ENCODE measurements at regions not wholly inside any gene's neighbourhood (a gene's known extent, or its start where the extent isn't known, plus 50 kb on each side); places are given as distances from the start of the nearest gene placed in this dataset.
"Not testable (repeated sequence)": the region's sequence is repeated elsewhere in the genome, so short reads cannot be mapped to it uniquely, and the experiment has no call there.

- DNase-seq, result no peak
These were observed 354.0 kb upstream of the ADAMTS5 start for GRCh38 chr21:27320868-27321267.

DNA sequence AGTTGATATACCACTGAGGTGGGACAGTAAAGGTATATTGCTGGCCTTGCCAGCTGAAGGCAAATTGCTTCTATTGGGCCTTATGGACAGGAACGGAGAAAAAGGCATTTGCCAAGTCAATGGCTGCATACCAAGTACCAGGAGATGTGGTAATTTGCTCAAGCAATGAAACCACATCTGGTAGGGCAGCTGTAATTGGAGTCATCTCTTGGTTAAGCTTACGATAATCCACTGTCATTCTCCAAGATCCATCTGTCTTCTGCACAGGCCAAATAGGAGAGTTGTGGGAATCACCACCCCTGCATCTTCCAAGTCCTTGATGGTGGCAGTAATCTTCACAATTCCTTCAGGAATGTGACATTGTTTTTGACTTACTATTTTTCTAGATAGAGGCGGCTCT, 350.7 kb upstream of the ADAMTS5 start:
- not testable (repeated sequence) for DNase-seq

DNA sequence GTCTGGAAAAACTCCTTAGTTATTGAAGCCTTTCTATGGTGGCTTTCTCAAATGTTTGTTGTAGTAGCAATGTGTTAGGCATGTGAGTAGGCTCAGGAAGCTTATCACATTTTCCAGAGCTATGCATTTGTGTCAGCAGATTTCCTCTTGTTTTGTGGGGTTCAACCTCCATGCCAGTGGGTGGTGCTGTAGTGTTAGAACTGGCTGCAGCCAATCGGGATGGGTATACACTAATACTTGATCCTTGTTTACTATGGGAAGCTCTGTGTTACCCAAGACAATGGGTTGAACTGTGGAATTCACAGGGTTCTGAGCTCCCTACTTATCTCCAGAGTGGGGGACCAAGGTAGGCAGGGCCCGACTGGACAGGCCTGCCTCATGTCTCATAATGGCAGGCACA, 348.5 kb upstream of the ADAMTS5 start:
- DNase-seq, result no peak

GRCh38 chr21:27314131-27314530, 347.2 kb upstream of the ADAMTS5 start:
- DNase-seq, result no peak

DNA sequence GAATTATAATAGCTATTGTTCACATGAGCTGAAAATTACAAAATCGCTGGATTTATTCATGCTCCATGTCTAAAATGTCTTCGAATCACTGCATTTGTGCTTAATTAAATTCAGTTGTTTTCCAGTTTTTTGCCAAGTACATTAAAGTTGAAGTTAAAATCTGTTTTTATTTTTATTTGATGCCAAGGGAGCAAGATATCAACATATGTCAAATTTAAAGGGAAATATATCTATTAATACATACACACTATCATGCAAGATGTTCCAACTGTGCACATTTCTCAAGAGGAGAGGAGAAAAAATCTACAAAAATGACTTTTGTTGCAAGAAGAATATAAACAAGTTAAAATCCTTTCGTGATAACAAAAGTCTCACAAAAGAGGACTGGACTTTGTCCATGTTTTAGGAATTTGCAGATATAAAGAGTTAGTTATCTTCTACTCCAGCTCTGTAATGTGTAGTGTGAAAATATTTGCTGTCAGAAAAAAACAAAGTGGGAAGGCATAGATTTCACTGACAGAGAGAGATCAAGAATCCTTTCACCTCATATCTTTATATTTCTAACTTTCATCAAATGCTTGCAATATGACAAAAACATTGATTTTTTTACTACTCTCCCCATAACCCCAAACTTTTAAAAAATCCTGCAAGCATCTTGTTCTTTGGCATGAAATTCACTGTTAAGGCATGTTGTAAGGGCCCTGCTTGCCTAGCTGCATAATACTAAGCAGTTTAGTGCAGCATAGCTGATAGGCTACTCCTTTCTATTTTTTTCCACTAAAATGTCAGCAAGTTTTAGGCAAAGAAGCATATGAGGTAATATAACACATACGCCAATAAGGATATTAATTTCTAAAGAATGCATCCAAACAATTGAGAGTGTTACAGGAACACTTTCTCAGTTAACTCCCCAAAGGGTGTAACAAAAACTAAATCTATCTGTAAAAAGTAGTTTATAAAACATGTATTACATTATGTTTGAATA, 340.2 kb upstream of the ADAMTS5 start:
- no peak for DNase-seq

DNA sequence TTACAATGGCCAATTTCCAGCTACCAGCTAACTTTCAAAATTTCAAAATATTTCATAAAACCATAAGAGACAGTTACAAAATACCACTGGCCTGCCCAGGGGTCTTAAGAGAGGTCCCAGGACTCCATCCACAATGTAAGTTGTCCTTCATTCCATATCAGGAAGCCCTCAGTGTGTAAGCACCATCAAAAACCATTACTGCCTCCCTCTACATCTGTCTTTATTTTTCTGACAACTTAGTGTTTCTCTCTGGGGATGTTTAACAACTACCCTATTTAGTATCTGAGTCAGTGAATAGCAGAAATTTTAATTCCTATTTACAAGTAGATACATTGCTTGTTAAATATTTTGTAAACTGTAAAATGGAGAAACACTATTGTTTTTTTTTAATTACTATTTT, 339.3 kb upstream of the ADAMTS5 start:
- no peak for DNase-seq

DNA sequence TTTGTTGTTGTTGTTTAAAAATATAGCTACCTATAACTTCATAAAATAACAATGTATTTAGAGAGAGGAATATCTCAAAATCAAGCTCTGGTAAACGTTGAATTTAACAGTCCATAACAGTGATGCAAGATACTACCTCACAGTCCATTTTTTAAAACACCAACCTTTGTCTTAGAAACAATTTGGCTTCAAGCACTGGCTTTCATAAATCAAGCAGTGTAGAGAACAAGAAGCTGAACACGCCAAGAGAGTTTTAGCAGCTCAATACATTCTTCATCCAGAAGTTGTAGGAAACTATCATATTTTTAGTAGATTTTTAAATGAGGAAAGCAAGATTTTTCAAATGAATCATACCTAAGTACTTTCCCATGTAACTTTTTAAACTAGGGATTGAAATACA, 334.3 kb upstream of the ADAMTS5 start:
- no peak for DNase-seq

DNA sequence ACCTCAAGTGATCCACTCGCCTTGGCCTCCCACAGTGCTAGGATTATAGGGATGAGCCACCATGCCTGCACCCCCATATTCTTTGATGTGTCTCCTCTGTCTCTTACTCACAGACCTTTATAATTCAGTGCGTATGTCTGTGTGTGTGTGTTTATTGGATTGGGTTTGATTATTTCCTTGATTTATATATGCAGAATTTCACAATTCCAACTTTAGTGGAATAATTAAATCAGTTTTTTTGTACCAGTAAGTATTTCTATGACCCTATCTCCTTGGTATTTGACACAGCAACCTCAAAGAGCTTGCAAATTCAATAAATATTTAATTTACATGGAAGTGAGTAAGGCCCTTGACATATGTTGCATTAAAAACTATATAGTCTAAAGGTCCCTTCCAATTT, 333.9 kb upstream of the ADAMTS5 start:
- no peak for DNase-seq

DNA sequence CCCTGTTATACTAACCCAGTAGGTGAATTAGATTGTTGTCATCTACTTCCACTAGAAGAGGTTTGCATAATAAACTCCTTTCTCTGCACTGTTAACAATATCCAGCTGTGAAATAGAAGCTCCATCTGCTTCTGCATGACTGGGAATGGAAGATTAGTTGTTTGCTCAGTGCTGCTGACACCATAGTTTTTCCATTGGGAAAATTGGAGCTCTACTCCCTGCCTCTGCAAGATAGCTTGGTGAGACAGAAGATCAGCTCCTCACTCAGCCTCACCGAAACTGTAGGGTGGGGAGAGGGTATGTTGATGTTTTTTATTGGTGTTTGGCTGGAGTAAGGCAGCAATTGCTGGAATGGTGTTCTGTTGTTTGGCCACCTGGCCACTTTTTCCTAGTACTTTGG, 331.6 kb upstream of the ADAMTS5 start:
- DNase-seq, result no peak

GRCh38 chr21:27293239-27293638, 326.4 kb upstream of the ADAMTS5 start:
- no peak for DNase-seq

GRCh38 chr21:27292783-27293182, 325.9 kb upstream of the ADAMTS5 start:
- no peak for DNase-seq

DNA sequence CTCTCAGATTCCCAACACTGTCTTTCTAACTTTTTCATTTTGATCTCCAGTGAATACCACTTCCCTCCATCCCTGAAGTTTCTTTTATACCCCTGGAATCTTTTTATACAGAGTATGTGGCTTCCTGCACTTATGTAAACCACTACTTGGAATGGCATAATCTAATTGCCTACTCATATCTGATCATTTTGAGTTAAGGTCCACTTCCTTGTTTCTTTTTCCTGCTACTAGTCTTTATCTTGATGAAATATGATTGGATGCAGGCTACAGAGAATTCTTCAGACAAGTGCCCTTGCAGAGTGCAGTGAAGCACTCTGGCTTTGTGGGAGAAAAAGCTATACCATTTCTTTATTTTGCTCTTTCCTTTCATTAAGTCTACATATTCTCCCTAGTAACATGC, 325.3 kb upstream of the ADAMTS5 start:
- DNase-seq, result no peak

DNA sequence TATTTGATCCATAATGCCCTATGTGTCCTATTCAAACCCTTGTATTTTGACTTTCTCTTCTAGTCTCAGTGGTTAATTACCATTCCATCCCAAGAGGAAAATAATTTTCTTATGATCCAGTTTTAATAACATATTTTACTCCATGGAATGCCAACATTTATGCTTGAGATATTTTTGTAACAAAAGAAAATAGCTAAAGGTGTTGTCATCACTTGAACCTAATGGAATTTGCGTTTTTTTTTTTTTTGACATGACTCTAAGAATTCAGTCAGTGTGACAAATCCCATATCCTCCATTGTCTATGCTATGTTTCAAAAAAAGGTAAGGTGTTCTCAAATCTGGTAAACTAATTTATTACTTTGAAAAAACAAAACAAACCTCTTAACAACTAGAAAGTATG, 324.1 kb upstream of the ADAMTS5 start:
- no peak for DNase-seq

DNA sequence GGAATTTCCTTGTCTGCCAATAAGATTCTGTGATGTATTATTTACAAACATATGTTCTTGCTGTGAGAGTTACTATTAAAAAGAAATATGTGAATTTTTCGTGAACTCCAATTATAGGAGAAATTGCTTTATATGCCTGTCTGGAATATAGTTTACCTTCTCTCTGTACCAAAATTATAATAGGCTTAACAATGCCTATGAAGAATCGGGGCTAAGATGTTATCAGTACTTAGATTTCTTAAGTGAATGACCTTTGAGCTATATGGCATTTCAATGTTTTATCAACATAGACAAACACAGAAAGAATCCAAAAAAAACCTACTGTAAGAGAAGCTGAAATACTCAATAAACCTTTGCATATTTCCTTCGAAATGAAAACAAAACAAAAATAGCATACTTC, 323.1 kb upstream of the ADAMTS5 start:
- DNase-seq, result no peak

DNA sequence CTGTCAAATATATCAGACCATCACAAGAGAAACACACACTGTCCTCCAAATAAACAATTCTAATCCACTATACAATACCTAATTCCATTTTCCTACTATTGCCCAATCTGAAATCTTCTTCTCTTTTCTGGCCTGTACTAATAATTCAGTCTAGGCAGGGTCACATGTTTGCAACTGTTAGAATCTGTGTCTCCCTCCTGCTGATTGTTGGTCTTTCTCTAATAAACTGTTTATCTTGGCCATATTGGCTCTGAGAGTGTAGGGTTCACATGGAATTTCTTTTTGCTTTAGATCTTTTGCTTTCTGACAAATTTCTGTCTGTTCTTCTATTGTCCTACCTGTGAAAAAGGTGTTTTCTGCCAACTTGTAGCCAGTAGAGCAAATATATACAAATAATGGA, 319.9 kb upstream of the ADAMTS5 start:
- DNase-seq, result no peak

DNA sequence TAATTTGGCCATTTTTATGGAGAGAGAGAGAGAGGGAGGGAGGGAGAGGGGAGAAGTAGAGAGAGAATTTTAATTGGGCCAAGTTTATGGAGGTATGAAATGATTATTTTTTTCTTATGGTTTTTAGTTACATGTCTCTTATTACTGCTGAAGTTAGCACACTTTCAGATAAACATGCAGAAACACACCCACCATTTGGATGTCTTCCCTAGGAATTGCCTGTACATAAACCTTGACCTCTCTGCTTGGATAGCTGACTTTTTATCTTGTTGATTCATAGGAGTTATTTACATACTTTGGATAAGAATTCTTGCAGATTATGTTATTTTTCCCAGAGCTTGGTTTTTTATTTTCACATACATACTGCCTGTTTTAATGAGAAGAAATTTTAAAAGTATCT, 310.2 kb upstream of the ADAMTS5 start:
- no peak for DNase-seq

DNA sequence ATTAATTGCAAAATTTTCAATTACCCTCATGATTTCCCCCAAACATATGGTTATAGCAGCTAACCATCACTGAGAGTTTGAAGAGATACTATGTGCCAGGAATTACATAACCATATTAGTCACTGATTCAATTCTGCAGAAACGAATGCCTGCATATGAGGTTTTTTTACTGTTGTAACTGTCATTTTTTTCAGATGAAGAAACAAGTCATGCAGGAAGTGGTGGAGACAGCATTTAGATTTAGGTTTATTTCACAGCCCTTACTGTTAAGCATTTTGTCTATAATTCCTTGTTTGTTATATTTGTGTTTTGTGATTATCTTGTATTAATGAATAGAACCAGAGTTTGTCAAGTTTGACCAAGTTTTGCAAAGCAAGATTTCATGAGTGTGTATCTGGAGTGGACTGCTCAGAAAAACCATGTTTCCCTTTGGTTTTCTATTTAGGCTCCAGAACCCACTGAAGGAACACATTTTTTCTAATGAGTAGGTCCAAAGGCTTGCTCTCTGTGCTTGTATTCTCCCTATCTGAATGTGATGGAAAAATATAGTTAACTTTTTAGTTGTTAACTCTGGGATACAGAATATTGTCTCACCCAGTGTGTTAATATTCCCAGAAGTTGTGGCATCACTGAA, 308.5 kb upstream of the ADAMTS5 start:
- no peak for DNase-seq

DNA sequence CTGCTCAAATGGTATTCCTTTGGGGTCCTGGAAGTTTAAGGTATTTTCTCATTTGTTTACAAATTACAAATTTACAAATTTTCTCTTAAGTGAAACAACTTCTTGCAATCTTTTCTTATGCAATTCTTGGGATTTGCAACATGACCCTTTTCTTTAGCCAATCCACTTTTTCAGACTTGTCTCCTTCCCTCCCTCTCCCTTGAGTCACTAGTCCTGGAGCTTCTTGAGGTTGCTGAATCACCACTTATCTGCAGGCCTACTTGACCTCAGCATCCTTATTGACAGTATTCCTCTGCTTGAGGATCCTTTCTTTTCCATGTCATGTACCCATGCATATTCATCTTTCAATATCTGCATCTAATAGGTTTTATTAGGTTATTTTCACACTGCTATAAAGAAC, 302.8 kb upstream of the ADAMTS5 start:
- DNase-seq, result no peak

GRCh38 chr21:27268290-27268689, 301.4 kb upstream of the ADAMTS5 start:
- DNase-seq, result no peak

GRCh38 chr21:27265949-27266348, 299.1 kb upstream of the ADAMTS5 start:
- no peak for DNase-seq

DNA sequence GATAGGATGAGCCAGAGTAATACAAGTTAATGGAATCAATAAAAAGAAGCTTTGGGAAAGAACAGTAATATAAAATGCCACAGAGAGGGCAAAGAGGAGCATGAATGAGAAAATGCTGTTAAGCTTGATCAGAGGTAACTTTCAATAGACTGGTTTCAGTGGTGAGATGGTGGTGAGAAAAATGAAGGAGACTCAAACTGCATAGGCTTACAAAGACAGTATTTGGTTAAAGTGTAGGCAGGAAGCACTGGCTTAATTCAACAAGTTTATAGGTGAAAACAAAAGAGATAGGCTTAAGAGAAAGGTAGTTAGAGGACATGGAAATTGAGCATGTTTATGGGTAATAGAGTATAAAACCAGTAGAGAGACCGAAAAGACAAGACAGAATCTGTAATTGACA, 298.6 kb upstream of the ADAMTS5 start:
- no peak for DNase-seq

DNA sequence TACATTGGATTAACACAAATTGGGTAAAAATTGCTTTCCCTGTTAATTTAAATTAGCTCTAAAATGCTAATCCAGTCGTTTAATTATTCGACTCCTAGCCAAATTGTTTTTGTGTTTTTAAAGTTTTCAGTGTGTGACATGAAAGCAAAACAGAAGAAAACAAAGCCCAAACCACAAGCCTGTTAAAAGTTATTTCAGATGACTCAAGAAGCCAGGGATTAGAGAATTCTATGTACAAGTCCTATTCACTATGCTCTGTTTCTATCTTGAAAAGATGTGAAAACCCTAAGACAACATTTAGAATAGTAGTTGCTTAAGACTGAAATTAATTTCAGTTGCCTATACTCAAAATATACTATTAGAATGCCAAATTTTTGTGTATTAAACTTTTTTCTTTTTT, 294.8 kb upstream of the ADAMTS5 start:
- DNase-seq, result no peak

- no peak for DNase-seq
These were observed 293.8 kb upstream of the ADAMTS5 start for GRCh38 chr21:27260728-27261127.

DNA sequence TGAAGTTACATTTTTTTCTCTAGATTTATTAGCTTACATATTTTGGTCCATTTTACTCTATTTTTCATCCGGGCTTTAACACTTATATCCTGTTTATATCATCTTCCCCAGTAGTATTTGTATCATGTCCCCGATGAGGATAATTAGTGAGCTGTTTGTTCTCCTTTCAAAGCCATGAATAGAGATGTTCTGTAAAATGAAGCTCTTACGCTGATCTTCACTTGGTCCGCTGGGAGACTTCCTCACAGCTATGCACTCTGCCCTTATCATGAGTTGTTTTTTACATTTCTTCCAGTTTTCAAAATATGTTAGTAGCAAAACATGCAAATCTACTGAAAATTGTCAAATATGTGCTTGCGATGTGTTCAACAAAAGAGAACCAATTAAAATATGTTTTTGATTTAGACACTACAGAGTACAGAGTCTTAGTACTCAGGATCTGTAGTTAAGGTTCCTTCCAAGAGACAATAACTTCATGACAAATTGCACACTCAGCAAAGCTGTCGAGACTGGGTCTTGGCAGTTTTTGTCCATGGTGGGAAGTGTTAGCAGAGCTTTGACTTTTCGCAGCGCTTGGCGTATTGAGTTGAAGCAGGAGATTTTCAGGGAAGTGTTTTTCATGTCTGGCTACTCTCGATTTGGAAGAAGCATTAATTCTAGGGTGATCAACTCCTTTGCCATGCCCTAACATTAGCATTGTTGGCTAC, 292.0 kb upstream of the ADAMTS5 start:
- DNase-seq, result no peak

Data from RPMI8226 (cell line).